Activated naive CD8-positive, alpha-beta T cell treated with anti-CD3 and anti-CD28 coated beads, Interleukin-2, amount 50 U/mL, for 24 hours (primary cell): ENCODE measurements at regions not wholly inside any gene's neighbourhood (a gene's known extent, or its start where the extent isn't known, plus 50 kb on each side); places are given as distances from the start of the nearest gene placed in this dataset.
A peak's percentile ranks its signal among the peaks of the same experiment; 100 is the strongest.

ENCODE experiments used
- ATAC-seq: fragments of 150-1000 bp; cut with Tn5 transposase; one replicate; pipeline ENCODE4 v1.10.0; 2021
- DNase-seq: peaks from one replicate; pipeline ENCODE4 v3.0.0; 2021
- H3K27ac Mint-ChIP-seq: one replicate; pipeline ENCODE4 v1.8.0; 2021; ENCODE audit warnings: mild to moderate bottlenecking, mixed read lengths
- H3K27me3 Mint-ChIP-seq: one replicate; pipeline ENCODE4 v1.8.0; 2021; ENCODE audit warnings: mixed read lengths
- H3K36me3 Mint-ChIP-seq: one replicate; pipeline ENCODE4 v1.8.0; 2021; ENCODE audit warnings: low read depth, mixed read lengths
- H3K4me1 Mint-ChIP-seq: one replicate; pipeline ENCODE4 v1.8.0; 2021; ENCODE audit warnings: mixed read lengths
- H3K4me3 Mint-ChIP-seq: one replicate; pipeline ENCODE4 v1.8.0; 2021; ENCODE audit warnings: mild to moderate bottlenecking, moderate library complexity, mixed read lengths
- H3K9me3 Mint-ChIP-seq: one replicate; pipeline ENCODE4 v1.8.0; 2021; ENCODE audit warnings: mixed read lengths

DNA sequence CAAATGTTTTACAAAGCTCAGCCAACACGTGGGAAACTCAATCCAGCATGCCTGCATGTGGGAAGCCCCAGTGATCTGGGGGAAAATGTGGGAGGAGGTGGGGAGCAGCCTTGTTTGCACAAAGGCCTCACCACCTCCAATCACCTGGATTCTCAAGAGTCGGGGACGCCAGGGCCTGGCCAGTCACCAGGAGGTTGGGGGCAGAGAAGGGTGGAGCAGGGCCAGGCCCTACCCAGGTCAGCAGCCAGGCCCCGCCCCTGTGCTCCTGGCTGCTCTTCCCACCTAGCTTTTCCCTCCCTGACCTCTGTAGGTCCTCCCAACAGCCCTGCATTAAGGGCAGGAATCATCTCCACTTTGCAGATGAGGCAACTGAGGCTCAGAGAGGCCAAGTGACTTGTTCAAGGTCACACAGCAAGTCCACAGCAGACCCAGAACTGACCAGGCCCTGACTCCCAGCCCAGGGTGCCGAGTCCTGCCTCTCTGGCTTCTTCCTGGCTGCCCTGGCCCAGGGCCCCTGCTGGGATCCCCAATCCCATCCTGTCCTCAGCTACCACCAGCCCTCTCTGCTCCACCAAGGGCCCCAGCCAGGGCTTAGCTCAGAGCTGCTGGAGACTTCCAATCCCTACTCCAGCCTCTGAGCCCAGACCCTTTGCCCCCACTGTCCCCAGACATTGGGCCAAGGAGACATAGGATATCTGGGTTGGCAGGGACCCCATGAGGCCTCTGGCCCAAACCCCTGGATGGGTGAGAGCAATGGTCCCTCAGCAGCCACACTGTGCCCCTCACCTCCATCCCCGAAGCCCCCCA lies 508.6 kb downstream of the PTPRU start:
- Mint-ChIP-seq H3K4me3 (no peak overlapping the region), H3K36me3 (no peaks in the 10 kb centered on the region), H3K27ac (no peak overlapping the region), H3K4me1 (no peaks in the 10 kb centered on the region), H3K27me3 (peaks cover 9% of the 10 kb centered on the region), H3K9me3 (no peaks in the 10 kb centered on the region)
- DNase-seq (no peak), ATAC-seq (no peak)

DNA sequence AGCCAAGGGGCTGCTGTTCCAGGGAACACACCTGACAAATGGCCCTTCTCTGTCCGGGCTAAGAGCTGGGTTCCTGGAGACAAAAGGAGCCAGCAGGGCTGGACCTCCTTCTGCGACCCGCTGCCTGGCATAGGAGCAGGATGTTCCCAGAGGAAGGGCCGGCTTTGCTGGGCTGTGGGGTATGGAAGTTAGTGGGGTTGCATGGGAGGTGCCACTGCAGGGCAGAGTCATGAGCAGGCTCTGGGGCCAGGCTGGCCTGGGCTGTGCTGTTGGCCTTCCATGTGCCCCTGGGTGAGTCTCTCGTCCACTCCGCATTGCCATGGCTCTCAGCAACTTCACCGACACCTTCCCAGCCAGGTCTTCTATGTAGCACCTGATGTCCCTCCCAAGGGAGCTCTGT lies 507.6 kb downstream of the PTPRU start:
- no peaks in the 10 kb centered on the region for H3K36me3 Mint-ChIP-seq
- H3K27me3 Mint-ChIP-seq: peaks cover 12% of the 10 kb centered on the region
- H3K27ac Mint-ChIP-seq: no peak overlapping the region
- H3K4me3 Mint-ChIP-seq: no peak overlapping the region
- no peaks in the 10 kb centered on the region for H3K4me1 Mint-ChIP-seq
- no peak for ATAC-seq
- no peaks in the 10 kb centered on the region for H3K9me3 Mint-ChIP-seq
- DNase-seq: no peak

DNA sequence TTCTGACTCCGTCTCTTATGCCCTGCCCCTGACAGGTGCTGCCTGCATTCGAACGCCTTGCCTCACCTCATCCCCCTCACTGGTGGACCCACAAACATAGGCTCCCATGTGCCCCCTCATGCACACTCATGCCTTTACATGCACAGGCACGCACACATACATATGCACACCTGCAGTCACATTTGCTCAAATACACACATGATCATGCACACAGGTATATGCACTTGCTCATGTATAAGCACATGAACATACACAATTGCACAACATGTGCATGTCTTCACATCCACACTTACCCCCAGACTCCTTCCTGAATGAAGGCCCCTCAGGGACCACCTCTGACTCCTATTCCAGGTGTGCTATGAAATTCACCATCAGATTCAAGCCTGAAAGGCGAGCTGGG lies 506.9 kb downstream of the PTPRU start:
- no peak for DNase-seq
- H3K9me3 Mint-ChIP-seq: no peaks in the 10 kb centered on the region
- H3K36me3 Mint-ChIP-seq: no peaks in the 10 kb centered on the region
- H3K4me3 Mint-ChIP-seq: no peak overlapping the region
- no peak overlapping the region for H3K27ac Mint-ChIP-seq
- ATAC-seq: no peak
- H3K4me1 Mint-ChIP-seq: no peaks in the 10 kb centered on the region
- H3K27me3 Mint-ChIP-seq: peaks cover 13% of the 10 kb centered on the region

DNA sequence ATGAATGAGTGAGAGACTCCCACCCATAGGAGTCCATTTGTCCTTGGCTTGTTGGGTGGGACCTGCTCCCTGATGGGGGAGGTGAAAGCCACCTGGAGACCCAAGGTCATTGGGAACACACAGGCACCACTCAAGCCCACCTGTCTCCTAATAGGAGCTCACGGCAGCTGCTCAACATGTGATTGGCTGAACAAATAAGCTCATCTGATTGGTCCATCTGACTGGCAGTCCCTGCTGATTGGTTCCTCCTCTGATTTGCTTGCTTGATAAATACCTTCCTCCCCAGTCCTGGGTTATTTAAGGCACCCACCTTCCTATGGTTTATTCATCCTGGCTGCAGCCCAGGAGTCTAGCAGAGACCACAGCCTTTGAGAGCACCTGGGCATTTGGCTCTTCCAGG lies 502.9 kb downstream of the PTPRU start:
- DNase-seq: no peak
- no peaks in the 10 kb centered on the region for H3K9me3 Mint-ChIP-seq
- H3K27ac Mint-ChIP-seq: no peak overlapping the region
- no peak overlapping the region for H3K4me3 Mint-ChIP-seq
- H3K27me3 Mint-ChIP-seq: peaks cover 17% of the 10 kb centered on the region
- H3K36me3 Mint-ChIP-seq: no peaks in the 10 kb centered on the region
- H3K4me1 Mint-ChIP-seq: no peaks in the 10 kb centered on the region
- no peak for ATAC-seq

DNA sequence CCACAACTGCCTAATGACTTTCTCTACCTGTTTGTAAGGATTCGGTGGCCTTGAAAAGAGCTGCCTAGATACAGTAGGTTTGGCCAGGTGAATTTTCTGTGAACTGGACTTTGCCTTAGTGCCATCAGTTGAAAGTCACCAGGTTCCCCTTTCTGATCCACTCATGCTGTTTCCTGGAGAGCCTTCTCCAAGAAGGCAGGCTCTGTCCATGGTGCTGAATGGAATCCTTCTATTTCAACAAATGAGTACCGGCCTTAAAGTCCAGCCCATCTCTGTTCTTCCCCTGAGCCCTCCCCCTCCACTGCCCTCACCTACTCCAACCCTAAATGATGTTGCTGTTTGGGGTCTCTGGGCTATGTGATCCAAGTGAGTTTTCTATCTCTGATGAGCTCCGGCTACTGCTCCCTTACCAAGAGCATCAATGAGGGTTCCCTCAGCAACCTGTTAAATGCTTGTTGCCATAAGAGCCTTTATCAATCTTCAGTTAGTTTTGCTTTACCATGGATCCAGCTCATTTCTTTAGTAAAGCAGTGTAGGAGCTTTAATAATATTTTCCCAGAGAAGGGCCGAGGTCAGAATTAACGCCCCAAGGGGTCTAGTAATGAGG lies 500.4 kb downstream of the PTPRU start:
- H3K4me3 Mint-ChIP-seq: no peak overlapping the region
- no peaks in the 10 kb centered on the region for H3K9me3 Mint-ChIP-seq
- H3K4me1 Mint-ChIP-seq: no peaks in the 10 kb centered on the region
- peaks cover 13% of the 10 kb centered on the region for H3K27me3 Mint-ChIP-seq
- H3K36me3 Mint-ChIP-seq: no peaks in the 10 kb centered on the region
- DNase-seq (peak; percentile 14), ATAC-seq (no peak)
- no peak overlapping the region for H3K27ac Mint-ChIP-seq

DNA sequence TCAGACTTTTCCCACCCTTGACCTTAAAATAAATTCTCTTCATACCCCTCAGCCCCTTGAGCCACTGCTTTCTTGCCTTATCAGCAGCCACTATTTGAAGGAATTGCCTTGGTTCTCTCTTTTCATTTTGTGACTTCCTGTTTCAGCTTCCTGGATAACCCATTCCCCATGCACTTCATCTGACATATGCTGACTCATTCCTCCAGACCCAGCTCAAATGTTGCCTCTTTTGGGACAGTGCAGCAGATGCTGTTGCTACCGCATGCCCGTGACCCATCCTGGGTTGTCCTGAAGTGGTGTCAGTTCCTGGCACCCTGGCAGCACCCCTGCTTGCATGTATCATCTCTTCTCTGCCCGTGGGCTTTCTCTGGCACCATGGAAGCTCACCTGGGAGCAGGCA lies 496.1 kb downstream of the PTPRU start:
- Mint-ChIP-seq H3K9me3 (no peaks in the 10 kb centered on the region), H3K4me1 (no peaks in the 10 kb centered on the region), H3K27ac (no peak overlapping the region), H3K4me3 (no peak overlapping the region), H3K36me3 (no peaks in the 10 kb centered on the region), H3K27me3 (peaks cover 3% of the 10 kb centered on the region)
- DNase-seq (no peak), ATAC-seq (no peak)

DNA sequence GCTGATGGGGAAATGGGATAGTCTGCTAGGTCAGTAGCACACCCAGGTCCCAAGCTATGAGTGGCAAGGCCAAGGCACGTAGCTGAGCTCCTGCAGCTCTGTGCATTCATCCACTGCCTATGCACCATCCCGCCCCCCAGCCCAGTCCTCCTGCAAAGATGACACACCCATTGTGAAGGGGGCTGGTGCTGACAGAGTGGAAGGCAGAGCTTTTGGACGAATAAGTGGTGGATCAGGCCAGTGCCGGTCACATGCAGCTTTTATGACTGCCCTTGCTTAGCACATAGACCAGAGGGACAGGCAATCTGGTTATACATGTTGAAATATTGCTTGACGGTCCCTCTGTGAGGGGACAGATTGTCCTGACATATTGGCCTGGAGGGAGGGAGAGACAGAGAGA lies 494.3 kb downstream of the PTPRU start:
- Mint-ChIP-seq H3K36me3 (no peaks in the 10 kb centered on the region), H3K27ac (no peak overlapping the region), H3K27me3 (peaks cover 5% of the 10 kb centered on the region), H3K4me1 (no peaks in the 10 kb centered on the region), H3K9me3 (no peaks in the 10 kb centered on the region), H3K4me3 (no peak overlapping the region)
- DNase-seq: no peak
- ATAC-seq: no peak

DNA sequence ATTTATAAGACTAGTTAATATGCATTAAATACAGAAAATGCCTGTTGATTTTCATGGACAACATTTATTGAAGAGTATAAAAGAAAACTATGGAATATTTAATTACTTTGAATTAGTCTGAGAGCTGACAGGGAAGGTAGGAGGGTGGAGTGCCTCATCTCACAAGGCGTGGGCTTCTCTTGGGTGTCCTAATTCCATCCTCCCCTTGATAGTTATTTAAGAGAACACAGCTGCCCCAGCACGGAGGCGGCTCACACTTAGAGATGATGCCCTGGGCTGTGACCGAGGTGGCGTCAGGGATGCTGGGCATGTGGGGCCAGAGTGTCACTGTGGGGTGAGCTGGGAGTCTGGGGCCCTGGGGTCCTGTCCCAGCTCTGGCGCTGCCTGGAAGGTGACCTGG lies 493.0 kb downstream of the PTPRU start:
- Mint-ChIP-seq H3K4me1 (no peaks in the 10 kb centered on the region), H3K9me3 (no peaks in the 10 kb centered on the region), H3K27me3 (peaks cover 6% of the 10 kb centered on the region), H3K4me3 (no peak overlapping the region), H3K36me3 (no peaks in the 10 kb centered on the region), H3K27ac (no peak overlapping the region)
- DNase-seq (no peak), ATAC-seq (no peak)

DNA sequence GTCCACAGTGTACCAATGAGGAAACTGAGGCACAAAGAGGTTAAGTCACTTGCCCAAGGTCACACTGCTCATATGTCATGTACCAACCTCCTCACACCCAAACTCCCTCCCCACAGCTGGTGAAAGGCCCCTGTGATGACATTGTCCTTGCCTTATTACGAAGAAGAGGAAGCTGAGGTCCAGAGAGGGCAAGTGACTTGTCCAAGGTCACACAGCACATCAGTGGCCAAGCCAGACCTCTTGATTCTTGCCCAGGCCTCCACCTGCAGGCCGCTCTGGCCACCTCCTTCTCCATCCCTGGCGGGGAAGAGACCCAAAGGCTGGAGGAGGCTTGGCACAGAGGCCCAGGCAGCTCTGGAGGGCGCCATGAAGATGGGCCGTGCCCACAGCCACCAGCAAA lies 492.4 kb downstream of the PTPRU start:
- Mint-ChIP-seq H3K27ac (no peak overlapping the region), H3K4me3 (no peak overlapping the region), H3K36me3 (no peaks in the 10 kb centered on the region), H3K9me3 (peaks cover 2% of the 10 kb centered on the region), H3K27me3 (peaks cover 6% of the 10 kb centered on the region), H3K4me1 (no peaks in the 10 kb centered on the region)
- DNase-seq (no peak), ATAC-seq (no peak)

DNA sequence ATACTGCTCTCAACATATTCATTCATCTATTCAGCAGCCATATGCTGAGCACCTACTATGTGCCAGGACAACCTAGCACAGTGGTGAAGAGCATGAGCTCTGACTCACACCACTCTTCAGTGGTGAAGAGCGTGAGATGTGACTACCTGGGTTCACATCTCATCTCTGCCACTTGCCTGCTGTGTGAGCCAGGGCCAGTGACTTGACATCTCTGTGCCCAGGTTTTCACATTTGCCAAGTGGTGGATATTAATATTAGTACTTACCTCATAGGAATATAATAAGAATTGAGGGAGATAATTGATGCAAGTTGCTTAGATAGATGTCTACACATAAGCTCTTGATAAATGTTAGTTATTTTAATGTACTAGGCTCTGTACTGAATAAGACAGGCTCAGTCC lies 488.9 kb downstream of the PTPRU start:
- peaks cover 12% of the 10 kb centered on the region for H3K9me3 Mint-ChIP-seq
- no peaks in the 10 kb centered on the region for H3K4me1 Mint-ChIP-seq
- no peak overlapping the region for H3K27ac Mint-ChIP-seq

DNA sequence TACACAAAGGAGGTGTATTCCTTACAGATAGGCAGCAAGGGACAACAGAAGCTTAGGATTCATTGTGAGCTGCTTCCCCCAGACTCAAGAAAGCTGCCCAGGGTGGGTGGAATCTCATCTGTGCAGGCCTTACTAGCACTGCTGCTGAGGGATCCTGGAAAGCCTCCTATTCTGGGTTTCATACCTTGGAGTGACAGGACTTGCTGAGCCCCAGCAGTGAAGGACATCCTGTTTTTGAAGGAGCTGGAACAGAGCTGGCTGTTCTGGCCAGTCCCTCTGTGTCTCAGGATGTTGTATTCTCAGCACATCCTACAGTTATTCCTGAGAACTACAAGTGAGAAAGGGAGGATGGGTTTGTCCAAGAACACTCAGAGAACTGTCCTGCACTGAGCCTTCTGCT lies 486.3 kb downstream of the PTPRU start:
- Mint-ChIP-seq H3K27me3 (peaks cover 27% of the 10 kb centered on the region), H3K36me3 (no peaks in the 10 kb centered on the region), H3K9me3 (peaks cover 16% of the 10 kb centered on the region), H3K4me1 (peaks cover 11% of the 10 kb centered on the region), H3K4me3 (no peak overlapping the region), H3K27ac (no peak overlapping the region)
- DNase-seq (no peak), ATAC-seq (no peak)

More for the DNA sequence above, 488.9 kb downstream of the PTPRU start:
- Mint-ChIP-seq H3K27me3 (peaks cover 16% of the 10 kb centered on the region), H3K36me3 (no peaks in the 10 kb centered on the region), H3K4me3 (no peak overlapping the region)
- no peak for ATAC-seq
- DNase-seq: no peak

DNA sequence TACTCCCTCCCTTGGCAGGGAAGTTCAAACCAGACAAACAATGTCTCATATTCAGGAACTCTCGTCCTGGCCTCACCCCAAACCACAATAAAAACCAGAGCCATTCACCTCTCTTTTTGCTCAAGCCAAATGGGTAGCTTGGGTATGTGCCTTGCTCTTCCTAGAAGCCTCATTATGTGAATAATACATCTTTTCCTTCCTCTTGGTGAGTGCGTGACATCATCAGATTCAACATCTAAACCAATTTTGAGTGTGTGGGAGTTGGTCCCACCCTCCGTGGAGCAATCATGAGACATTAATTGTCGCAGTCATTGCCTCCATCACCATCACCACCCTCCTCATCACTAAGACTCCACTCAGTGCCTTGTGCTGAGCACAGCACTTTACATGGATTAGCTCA lies 482.9 kb downstream of the PTPRU start:
- Mint-ChIP-seq H3K4me3 (no peak overlapping the region), H3K27me3 (peaks cover 29% of the 10 kb centered on the region), H3K4me1 (peaks cover 11% of the 10 kb centered on the region), H3K9me3 (peaks cover 25% of the 10 kb centered on the region), H3K36me3 (no peaks in the 10 kb centered on the region), H3K27ac (no peak overlapping the region)
- ATAC-seq (peak; percentile 73), DNase-seq (no peak)

DNA sequence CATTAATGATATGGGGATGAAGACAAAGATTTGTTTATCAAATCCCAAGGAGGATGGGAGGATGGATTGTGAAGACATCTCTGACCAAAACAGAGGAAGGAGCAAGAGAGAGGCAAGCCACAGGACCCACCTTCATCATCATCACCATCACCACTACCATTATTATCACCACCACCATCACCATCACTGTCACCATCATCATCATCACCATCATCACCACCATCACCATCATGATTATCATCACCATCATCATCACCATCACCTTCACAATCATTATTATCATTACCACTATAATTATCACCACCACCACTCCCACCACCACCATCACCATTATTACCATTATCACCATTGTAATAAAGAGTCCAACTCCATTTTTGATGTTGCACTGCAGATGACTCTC lies 482.5 kb downstream of the PTPRU start:
- H3K27me3 Mint-ChIP-seq: peaks cover 31% of the 10 kb centered on the region
- peaks cover 23% of the 10 kb centered on the region for H3K9me3 Mint-ChIP-seq
- no peak overlapping the region for H3K27ac Mint-ChIP-seq
- no peaks in the 10 kb centered on the region for H3K36me3 Mint-ChIP-seq
- DNase-seq (no peak), ATAC-seq (no peak)
- no peak overlapping the region for H3K4me3 Mint-ChIP-seq
- H3K4me1 Mint-ChIP-seq: peaks cover 13% of the 10 kb centered on the region

DNA sequence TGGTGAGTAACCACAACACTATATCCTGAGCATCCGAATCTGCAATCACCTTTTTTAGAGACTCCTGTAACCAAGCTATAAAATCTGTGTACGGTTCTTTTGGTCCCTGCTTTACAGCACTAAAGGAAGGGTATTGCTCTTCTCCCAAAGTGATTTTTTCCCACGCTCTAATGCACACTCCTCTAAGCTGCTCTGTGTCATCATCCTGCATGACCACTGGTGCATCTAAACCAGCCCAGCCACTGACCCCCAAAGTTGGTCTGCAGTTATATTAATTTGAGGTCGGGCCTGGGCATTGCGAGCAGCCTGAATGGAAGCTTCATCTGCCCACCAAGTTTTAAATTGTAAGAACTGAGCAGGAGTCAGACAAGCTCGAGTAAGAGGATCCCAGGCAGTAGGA lies 480.0 kb downstream of the PTPRU start:
- Mint-ChIP-seq H3K27me3 (peaks cover 38% of the 10 kb centered on the region), H3K36me3 (no peaks in the 10 kb centered on the region), H3K4me1 (peaks cover 26% of the 10 kb centered on the region), H3K27ac (no peak overlapping the region), H3K9me3 (peaks cover 17% of the 10 kb centered on the region), H3K4me3 (no peak overlapping the region)
- DNase-seq (no peak), ATAC-seq (no peak)

DNA sequence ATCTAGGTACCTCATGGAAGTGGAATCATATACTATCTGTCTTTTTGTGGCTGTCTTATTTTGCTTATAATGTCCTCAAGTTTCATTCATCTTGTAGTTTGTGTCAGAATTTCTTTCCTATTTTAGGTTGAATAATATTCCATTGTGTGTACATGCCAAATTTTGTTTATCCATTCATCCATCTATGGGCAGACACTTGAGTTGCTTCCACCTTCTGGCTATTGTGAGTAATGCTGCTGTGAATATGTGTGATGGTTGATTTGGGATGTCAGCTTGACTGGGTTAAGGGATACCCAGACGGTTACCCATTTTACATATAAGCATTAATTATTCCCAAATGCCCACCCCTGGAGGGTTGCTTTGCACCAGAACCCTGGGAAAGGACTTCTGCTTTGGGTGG lies 477.5 kb downstream of the PTPRU start:
- H3K9me3 Mint-ChIP-seq: peaks cover 12% of the 10 kb centered on the region
- H3K36me3 Mint-ChIP-seq: no peaks in the 10 kb centered on the region
- H3K27me3 Mint-ChIP-seq: peaks cover 22% of the 10 kb centered on the region
- no peak overlapping the region for H3K27ac Mint-ChIP-seq
- DNase-seq (no peak), ATAC-seq (no peak)
- H3K4me3 Mint-ChIP-seq: no peak overlapping the region
- peaks cover 40% of the 10 kb centered on the region for H3K4me1 Mint-ChIP-seq
